Gastrocnemius medialis (tissue), 4 donors: ENCODE measurements at regions not wholly inside any gene's neighbourhood (a gene's known extent, or its start where the extent isn't known, plus 50 kb on each side); places are given as distances from the start of the nearest gene placed in this dataset.

Experiments used
- CTCF ChIP-seq, 5 experiments: fragments of 450-650 bp in 3 of 5; fragments of 200-600 bp in 2 of 5; sonication (generic) in 2 of 5; IDR thresholded peaks in 4 of 5; conservative IDR thresholded peaks in 1 of 5; 1 replicate in 4 of 5; 2 replicates in 1 of 5; pipeline ENCODE4 v1.5.1; 2016 to 2019; ENCODE audit warnings: antibody characterized with exemption in 5 of 5, mild to moderate bottlenecking in 3 of 5, moderate library complexity in 3 of 5
- POLR2A ChIP-seq, 2 donors: fragments of 450-650 bp; IDR thresholded peaks; one replicate each; pipeline ENCODE4 v1.6.1; 2017; ENCODE audit warnings: antibody characterized with exemption in 2 of 2, mild to moderate bottlenecking in 2 of 2, moderate library complexity in 2 of 2

- no peak for TF ChIP-seq CTCF (IDR thresholded peaks at IDR 0.05 in 4 of 5, conservative IDR thresholded peaks at IDR 0.05 in 1 of 5)
- TF ChIP-seq POLR2A (IDR thresholded peaks at IDR 0.05) = no peak
Observed at GRCh38 chr11:105448703-105449079, 161.2 kb upstream of the GRIA4 start.
